Osteoblast (primary cell): ENCODE measurements at regions not wholly inside any gene's neighbourhood (a gene's known extent, or its start where the extent isn't known, plus 50 kb on each side); places are given as distances from the start of the nearest gene placed in this dataset.

Experiments
- DNase-seq: peaks from one replicate; pipeline ENCODE4 v3.0.0; 2011; ENCODE audit warnings: low spot score, mixed read lengths; ENCODE audit not compliant: insufficient read length; ENCODE audit errors: missing footprints
- H2AFZ ChIP-seq: 2 replicates; pipeline ENCODE4 v1.6.0; 2011; ENCODE audit warnings: mild to moderate bottlenecking, low read length
- H3K27ac ChIP-seq: 2 replicates; pipeline ENCODE4 v1.5.1; 2011; ENCODE audit warnings: mild to moderate bottlenecking, low read depth, low read length, moderate library complexity
- H3K27me3 ChIP-seq: 2 replicates; pipeline ENCODE4 v1.6.0; 2012; ENCODE audit warnings: mild to moderate bottlenecking, control low read depth, inconsistent platforms, low read length, moderate library complexity; ENCODE audit not compliant: insufficient read depth
- H3K36me3 ChIP-seq: 2 replicates; pipeline ENCODE4 v1.5.1; 2011; ENCODE audit warnings: mild to moderate bottlenecking, low read length, control low read depth, moderate library complexity; ENCODE audit not compliant: insufficient read depth
- H3K4me1 ChIP-seq: 2 replicates; pipeline ENCODE4 v1.5.1; 2011; ENCODE audit warnings: mild to moderate bottlenecking, low read length, control low read depth, moderate library complexity; ENCODE audit not compliant: insufficient read depth
- H3K4me2 ChIP-seq: 2 replicates; pipeline ENCODE4 v1.6.0; 2011; ENCODE audit warnings: mild to moderate bottlenecking, low read length; ENCODE audit not compliant: insufficient read depth
- H3K4me3 ChIP-seq: fragments of 200-600 bp; sonication (generic); 3 replicates; pipeline ENCODE4 v1.5.1; 2012; ENCODE audit warnings: mild to moderate bottlenecking, low read length, inconsistent platforms; ENCODE audit not compliant: insufficient read depth
- H3K79me2 ChIP-seq: 2 replicates; pipeline ENCODE4 v1.6.0; 2012; ENCODE audit warnings: mild to moderate bottlenecking, low read length, control low read depth, inconsistent platforms; ENCODE audit not compliant: insufficient read depth
- H3K9me3 ChIP-seq: 2 replicates; pipeline ENCODE4 v1.5.1; 2011; ENCODE audit warnings: low read depth, low read length, control low read depth
- H4K20me1 ChIP-seq: 2 replicates; pipeline ENCODE4 v1.6.0; 2012; ENCODE audit warnings: mild to moderate bottlenecking, low read length, control low read depth; ENCODE audit not compliant: insufficient read depth
- TF ChIP-seq, protein P1 (sequence below): IDR thresholded peaks from 2 replicates; pipeline ENCODE4 v1.5.1; 2011; ENCODE audit warnings: mild to moderate bottlenecking, low read depth, low read length, moderate library complexity; ENCODE audit errors: extremely low read depth

DNA sequence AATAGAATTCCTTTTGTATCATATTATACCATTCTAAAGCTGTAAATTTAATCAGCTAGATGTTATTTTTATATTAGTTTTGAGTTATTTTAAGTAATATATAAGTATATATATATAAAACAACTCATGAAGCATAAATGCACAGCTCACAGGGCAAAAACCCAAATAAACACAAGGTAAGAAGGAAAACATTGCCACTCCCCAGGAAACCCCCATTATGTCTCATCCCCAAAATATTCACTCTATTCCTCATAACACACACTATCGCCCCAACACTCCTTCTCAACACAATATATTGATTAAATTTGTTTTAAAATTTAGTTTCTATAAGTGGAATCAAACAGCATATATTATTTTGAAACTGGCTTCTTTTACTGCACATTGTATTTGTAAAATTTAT lies 98.6 kb upstream of the FAM83B start:
- Histone ChIP-seq H3K36me3 (no peaks in the 10 kb centered on the region), H3K27me3 (no peaks in the 10 kb centered on the region), H3K4me3 (no peak overlapping the region), H2AFZ (no peak overlapping the region), H3K4me2 (no peak overlapping the region), H3K4me1 (no peaks in the 10 kb centered on the region), H3K9me3 (no peaks in the 10 kb centered on the region), H4K20me1 (no peaks in the 10 kb centered on the region), H3K27ac (no peak overlapping the region), H3K79me2 (no peaks in the 10 kb centered on the region)
- no peak for DNase-seq
- TF ChIP-seq, protein P1, sequence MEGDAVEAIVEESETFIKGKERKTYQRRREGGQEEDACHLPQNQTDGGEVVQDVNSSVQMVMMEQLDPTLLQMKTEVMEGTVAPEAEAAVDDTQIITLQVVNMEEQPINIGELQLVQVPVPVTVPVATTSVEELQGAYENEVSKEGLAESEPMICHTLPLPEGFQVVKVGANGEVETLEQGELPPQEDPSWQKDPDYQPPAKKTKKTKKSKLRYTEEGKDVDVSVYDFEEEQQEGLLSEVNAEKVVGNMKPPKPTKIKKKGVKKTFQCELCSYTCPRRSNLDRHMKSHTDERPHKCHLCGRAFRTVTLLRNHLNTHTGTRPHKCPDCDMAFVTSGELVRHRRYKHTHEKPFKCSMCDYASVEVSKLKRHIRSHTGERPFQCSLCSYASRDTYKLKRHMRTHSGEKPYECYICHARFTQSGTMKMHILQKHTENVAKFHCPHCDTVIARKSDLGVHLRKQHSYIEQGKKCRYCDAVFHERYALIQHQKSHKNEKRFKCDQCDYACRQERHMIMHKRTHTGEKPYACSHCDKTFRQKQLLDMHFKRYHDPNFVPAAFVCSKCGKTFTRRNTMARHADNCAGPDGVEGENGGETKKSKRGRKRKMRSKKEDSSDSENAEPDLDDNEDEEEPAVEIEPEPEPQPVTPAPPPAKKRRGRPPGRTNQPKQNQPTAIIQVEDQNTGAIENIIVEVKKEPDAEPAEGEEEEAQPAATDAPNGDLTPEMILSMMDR, result no peak

DNA sequence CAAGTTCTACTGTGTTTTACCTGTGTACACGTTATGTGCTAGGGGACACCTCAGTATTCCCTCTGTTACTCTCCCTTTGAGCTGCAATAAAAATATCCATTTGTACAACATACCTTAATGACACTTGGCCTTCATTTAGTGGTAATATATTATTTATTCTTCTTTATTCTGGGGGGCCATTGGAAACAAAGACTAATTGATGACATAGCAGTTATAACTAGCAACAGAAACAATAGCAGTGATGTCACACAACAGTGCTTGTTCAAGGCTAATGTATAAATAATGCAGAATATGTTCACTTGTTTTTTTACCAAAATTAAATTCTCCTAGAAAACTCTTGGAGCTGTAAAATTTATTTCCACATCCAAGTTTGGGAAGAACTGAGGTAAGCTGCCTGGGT lies 92.2 kb upstream of the FAM83B start:
- no peak for DNase-seq
- H3K4me1 ChIP-seq, result no peaks in the 10 kb centered on the region
- no peaks in the 10 kb centered on the region for H3K27me3 ChIP-seq
- no peaks in the 10 kb centered on the region for H4K20me1 ChIP-seq
- no peak overlapping the region for H3K4me3 ChIP-seq
- no peaks in the 10 kb centered on the region for H3K36me3 ChIP-seq
- no peak overlapping the region for H3K4me2 ChIP-seq
- no peaks in the 10 kb centered on the region for H3K9me3 ChIP-seq
- no peaks in the 10 kb centered on the region for H3K79me2 ChIP-seq
- TF ChIP-seq, protein P1, result no peak
- no peak overlapping the region for H2AFZ ChIP-seq
- H3K27ac ChIP-seq, result no peak overlapping the region

DNA sequence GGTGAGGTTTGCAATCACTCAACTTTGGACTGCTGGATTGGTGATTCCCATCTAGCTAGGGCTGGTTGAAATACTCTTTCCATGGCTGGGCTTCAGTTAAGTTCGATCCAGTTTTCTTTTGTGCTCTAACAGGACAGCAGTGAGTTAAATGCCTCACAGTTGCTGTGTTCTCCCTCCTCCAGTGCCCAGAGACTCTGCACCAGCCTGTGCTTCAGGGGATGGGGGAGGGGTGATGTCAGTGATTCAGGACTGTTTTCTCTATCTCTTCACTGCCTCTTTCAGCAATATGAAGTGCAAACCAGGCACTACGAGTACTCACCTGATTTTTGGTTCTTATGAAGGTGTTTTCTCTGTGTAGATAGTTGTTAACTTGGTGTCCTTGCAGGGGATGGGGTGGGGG lies 88.2 kb upstream of the FAM83B start:
- Histone ChIP-seq H3K4me1 (no peaks in the 10 kb centered on the region), H3K4me2 (no peak overlapping the region), H3K27me3 (no peaks in the 10 kb centered on the region), H3K9me3 (no peaks in the 10 kb centered on the region), H2AFZ (no peak overlapping the region), H3K79me2 (no peaks in the 10 kb centered on the region), H3K4me3 (no peak overlapping the region), H3K36me3 (no peaks in the 10 kb centered on the region), H4K20me1 (no peaks in the 10 kb centered on the region), H3K27ac (no peak overlapping the region)
- DNase-seq, result no peak
- TF ChIP-seq, protein P1, result no peak

DNA sequence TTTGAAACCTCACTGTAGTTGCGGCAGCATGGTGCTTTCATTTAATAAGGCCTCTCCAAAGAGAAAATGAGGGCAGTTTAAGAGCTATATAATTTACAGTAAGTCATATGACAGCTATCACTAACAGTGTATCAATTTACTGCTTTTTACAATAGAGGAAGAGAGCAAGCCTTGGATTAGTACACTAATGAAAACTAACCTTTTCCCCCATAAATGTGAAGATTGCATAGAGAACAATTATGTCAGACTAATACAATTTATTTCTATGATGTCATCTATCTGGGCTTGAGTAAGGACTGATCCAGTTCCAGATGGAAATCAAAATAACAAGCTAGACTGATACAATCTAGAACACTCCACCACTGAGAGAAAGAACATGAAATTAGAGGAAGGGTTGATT lies 78.1 kb upstream of the FAM83B start:
- H3K27me3 ChIP-seq, result no peaks in the 10 kb centered on the region
- TF ChIP-seq, protein P1, result no peak
- H2AFZ ChIP-seq, result no peak overlapping the region
- no peaks in the 10 kb centered on the region for H4K20me1 ChIP-seq
- no peak overlapping the region for H3K4me3 ChIP-seq
- no peaks in the 10 kb centered on the region for H3K4me1 ChIP-seq
- DNase-seq, result no peak
- no peaks in the 10 kb centered on the region for H3K79me2 ChIP-seq
- H3K36me3 ChIP-seq, result no peaks in the 10 kb centered on the region
- no peak overlapping the region for H3K4me2 ChIP-seq
- H3K27ac ChIP-seq, result no peak overlapping the region
- H3K9me3 ChIP-seq, result no peaks in the 10 kb centered on the region
